Hepatocyte (in vitro differentiated cells): ENCODE measurements at regions not wholly inside any gene's neighbourhood (a gene's known extent, or its start where the extent isn't known, plus 50 kb on each side); places are given as distances from the start of the nearest gene placed in this dataset.
"Not testable (repeated sequence)": the region's sequence is repeated elsewhere in the genome, so short reads cannot be mapped to it uniquely, and the experiment has no call there.

Experiments
- EZH2 ChIP-seq: fragments of 200-600 bp; sonication (generic); IDR thresholded peaks from 2 replicates; pipeline ENCODE4 v1.6.1; 2016; ENCODE audit warnings: antibody characterized with exemption, mild to moderate bottlenecking, borderline replicate concordance
- EZH2phosphoT487 ChIP-seq: fragments of 200-600 bp; sonication (generic); IDR thresholded peaks from one replicate; pipeline ENCODE4 v1.6.1; 2018; ENCODE audit warnings: antibody characterized with exemption, mild to moderate bottlenecking, low read depth, moderate library complexity; ENCODE audit not compliant: unreplicated experiment, severe bottlenecking
- TF ChIP-seq, protein P1 (sequence below): fragments of 200-600 bp; sonication (generic); IDR thresholded peaks from 2 replicates; pipeline ENCODE4 v1.5.1; 2016; ENCODE audit warnings: antibody characterized with exemption, mild to moderate bottlenecking; ENCODE audit not compliant: poor library complexity

DNA sequence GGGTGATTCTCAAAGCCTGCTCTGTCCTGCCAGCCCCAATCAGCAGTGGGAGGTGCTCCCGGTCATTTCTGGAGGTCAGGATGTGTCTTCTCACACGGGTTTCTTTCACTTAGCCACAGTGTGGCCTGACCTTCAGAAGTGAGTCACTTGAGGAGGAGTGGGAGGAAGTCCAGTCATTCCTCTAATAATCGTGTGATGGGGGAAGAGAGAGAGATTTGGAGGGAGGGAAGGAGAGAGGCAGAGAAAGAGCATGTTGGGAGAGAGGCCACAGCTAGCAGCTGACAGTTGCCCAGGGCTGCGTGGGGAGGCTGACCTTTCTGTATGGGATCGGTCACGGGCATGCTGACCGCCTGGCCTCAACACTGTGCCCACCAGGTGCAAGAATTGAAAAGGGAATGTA lies 139.9 kb downstream of the NPIPB11 start:
- TF ChIP-seq EZH2, EZH2phosphoT487: not testable (repeated sequence)
- TF ChIP-seq, protein P1, sequence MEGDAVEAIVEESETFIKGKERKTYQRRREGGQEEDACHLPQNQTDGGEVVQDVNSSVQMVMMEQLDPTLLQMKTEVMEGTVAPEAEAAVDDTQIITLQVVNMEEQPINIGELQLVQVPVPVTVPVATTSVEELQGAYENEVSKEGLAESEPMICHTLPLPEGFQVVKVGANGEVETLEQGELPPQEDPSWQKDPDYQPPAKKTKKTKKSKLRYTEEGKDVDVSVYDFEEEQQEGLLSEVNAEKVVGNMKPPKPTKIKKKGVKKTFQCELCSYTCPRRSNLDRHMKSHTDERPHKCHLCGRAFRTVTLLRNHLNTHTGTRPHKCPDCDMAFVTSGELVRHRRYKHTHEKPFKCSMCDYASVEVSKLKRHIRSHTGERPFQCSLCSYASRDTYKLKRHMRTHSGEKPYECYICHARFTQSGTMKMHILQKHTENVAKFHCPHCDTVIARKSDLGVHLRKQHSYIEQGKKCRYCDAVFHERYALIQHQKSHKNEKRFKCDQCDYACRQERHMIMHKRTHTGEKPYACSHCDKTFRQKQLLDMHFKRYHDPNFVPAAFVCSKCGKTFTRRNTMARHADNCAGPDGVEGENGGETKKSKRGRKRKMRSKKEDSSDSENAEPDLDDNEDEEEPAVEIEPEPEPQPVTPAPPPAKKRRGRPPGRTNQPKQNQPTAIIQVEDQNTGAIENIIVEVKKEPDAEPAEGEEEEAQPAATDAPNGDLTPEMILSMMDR = not testable (repeated sequence)
